GM18907 (cell line): ENCODE measurements at regions not wholly inside any gene's neighbourhood (a gene's known extent, or its start where the extent isn't known, plus 50 kb on each side); places are given as distances from the start of the nearest gene placed in this dataset.
"Not testable (repeated sequence)": the region's sequence is repeated elsewhere in the genome, so short reads cannot be mapped to it uniquely, and the experiment has no call there.

Experiments used
- ATAC-seq: cut with Tn5 transposase; IDR thresholded peaks from one replicate; pipeline ENCODE4 v1.9.1; 2021; ENCODE audit warnings: mild to moderate bottlenecking, moderate library complexity; ENCODE audit not compliant: unreplicated experiment

GRCh38 chr5:169531631-169532030 is 51.9 kb upstream of the SPDL1 start:
- ATAC-seq, result no peak

DNA sequence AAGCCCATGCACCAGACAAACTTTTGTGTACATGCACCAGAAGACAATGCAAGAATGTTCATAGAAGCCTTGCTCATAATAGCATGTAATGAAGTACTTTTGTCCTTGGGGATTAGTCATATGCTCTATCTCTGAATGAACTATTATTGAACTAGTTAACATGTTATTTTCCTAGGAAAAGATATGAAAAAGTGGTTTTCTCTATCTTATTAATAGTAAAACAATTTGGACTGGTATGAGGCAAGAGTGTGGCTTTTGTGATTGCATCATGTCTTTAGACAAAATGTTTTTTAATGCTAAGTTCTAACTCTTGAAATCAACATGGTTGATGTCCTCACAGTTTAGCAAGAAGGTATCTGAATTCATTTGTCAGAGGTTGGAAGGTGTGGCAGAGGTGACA is 55.7 kb upstream of the SPDL1 start:
- no peak for ATAC-seq

DNA sequence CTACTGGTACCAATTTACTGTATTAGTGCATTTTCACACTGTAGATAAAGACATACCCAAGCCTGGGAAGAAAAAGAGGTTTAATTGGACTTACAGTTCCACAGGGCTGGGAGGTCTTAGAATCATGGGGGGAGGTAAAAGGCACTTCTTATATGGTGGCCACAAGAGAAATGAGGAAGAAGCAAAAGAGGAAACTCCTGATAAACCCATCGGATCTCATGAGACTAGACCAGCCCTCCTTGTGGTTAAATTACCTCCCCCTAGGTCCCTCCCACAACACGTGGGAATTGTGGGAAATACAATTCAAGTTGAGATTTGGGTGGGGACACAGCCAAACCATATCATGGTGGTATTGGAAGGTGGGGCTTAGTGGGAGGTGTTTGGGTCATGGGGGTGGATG is 56.5 kb upstream of the SPDL1 start:
- no peak for ATAC-seq

GRCh38 chr5:169522851-169523250 is 60.7 kb upstream of the SPDL1 start:
- no peak for ATAC-seq

DNA sequence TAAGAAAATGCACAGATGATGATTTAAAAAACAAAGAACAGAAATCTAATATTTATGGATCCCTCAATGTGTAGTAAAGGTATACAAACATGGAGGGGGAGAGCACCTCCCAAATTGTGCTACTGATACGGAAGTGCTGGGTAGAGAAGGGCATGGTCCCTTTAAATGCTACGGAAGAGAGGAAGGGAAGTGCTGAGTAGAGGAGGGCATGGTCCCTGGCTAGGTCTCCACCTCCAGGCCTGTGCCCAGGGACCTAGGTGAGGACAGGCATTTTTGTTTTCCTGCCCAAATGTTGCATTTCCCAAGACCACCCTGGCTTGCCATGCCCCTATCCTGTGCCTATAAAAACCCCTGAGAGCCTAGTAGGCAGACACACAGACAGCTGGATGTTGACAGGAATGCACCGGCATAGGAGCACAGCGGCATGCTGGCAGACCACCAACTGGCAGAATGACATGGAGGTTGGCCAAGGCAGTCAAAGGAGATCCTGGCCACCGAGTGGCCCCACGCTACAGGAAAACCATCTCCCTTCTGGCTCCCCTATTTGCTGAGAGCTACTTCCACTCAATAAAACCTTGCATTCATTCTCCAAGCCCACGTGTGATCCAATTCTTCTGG is 62.1 kb upstream of the SPDL1 start:
- no peak for ATAC-seq

GRCh38 chr5:169519358-169519757 is 64.2 kb upstream of the SPDL1 start:
- no peak for ATAC-seq

DNA sequence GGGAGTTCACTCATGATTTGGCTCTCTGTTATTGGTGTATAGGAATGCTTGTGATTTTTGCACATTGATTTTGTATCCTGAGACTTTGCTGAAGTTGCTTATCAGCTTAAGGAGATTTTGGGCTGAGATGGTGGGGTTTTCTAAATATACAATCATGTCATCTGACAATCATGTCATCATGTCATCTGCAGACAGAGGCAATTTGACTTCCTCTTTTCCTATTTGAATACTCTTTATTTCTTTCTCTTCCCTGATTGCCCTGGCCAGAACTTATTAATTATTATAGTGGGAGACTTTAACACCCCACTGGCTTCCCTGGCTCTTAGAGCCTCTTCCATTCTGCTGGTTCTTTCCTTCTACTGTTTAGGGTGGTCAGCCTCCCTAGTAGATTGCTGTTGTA is 64.8 kb upstream of the SPDL1 start:
- not testable (repeated sequence) for ATAC-seq

- no peak for ATAC-seq
Observed at GRCh38 chr5:169512385-169512784, 71.2 kb upstream of the SPDL1 start.

- no peak for ATAC-seq
Observed at GRCh38 chr5:169511708-169512107, 71.9 kb upstream of the SPDL1 start.

GRCh38 chr5:169507051-169507450 is 76.5 kb upstream of the SPDL1 start:
- ATAC-seq, result no peak

DNA sequence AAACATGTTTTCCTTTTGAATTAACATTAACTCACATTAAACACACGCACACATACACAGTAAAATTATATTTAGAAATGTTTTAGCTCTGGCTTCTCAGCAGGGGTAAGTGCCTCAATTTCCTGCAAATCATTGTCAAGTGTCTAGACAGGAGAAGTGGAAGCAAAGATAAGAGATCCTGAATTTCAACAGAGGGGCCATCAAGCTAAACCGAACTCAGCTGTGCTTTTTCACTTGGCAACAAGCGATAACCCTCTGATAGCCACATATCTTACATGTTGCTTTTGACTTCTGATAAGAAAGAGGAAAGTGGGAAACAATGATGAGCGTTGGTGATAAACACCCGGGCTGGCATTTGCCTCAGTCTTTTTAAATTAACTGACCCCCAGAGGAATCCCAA is 79.7 kb upstream of the SPDL1 start:
- no peak for ATAC-seq

- no peak for ATAC-seq
Observed at GRCh38 chr5:169499990-169500505, 83.5 kb upstream of the SPDL1 start.

DNA sequence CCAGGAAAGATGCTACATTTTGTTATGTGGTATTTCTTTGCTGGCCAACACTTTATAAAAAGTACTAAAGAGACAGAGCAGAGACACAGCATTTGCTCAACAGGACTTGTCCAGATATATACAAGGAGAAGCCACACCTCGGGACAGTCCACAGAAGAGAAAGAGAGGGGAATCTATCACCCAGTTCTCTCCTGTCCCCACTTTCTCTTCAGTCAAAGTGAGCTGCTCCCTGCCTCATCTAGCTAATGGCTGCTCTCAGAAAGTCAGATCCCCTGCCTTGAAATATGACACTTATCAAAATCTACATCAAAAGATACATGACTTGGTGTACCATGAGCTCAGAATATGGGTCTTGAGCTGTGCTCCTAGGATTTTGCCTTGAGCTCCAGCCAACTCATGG is 86.7 kb upstream of the SPDL1 start:
- no peak for ATAC-seq

DNA sequence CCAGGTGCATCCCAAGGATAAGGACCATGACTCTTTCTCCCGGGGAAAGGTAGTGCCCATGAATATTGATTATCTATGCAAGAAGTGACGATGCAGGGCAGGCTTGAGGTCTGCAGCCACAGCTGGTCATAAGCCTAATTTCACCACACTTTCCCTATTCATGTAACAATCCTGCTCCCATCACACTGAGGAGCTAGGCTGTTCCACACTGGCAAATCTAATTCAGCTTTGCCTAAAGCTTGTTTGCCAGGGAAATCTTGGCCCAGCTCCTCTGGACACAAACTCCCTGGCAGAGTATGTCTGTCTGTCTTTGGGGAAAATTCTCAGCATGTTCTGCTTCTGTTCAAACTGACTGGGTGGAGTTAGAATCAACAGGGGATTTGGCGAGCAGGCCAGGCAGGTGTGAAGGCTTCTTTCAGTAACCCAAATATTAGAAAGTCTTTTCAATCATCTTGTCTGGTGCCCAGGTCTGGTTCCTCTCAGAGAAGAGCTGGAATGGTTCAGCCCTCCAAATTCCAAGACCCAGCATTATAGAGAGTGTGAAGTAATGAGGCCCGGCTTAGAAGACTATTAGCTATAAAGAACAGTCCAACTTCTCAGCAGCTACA is 88.5 kb upstream of the SPDL1 start:
- ATAC-seq, result no peak

DNA sequence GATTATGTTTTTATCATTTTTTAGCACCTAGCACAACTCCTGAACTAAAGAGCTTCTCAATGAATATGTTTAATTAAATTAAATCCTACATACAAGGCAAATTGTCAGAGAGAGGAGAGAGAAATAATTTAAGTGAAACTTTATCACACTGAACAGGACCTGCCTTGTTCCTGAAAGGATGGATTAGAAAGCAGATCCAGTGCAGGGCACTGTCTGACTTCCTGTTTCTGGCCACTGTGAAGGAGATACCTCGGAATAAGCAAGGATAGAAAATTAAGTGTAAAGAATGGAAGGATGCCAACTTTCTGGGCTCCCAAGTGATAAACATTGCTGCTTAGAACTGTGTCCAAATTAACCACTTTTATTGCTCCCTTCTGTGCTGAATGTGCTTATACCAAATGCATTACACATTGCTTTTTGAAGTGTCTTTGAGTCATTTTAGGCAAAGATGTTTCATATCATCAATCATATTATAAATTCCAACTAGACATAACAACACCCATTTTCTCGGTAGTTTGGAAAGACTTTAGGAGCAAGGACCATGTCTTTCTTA is 89.1 kb upstream of the SPDL1 start:
- ATAC-seq, result no peak

DNA sequence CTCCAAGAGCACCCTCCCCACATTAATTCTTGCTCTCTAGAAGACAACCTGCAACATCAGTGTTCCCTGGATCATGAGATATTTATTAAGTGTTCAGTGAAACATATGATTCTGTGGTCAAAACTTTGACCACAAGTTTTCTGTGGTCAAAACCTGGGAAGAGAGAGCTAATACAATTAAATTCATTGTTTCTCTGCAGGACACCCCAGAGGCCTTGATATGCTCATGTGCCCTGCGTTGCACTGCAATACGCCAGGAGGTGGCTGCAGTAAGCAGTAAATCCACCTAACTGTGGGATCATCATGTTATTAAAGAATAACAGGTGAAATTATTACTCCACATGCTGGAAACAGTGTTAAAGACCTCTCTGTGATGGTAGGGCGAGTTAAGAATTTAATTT is 109.3 kb upstream of the SPDL1 start:
- ATAC-seq, result no peak

- ATAC-seq, result no peak
Observed at GRCh38 chr5:169472544-169472943, 111.0 kb upstream of the SPDL1 start.

- ATAC-seq, result no peak
Observed at GRCh38 chr5:169471021-169471420, 112.6 kb upstream of the SPDL1 start.

DNA sequence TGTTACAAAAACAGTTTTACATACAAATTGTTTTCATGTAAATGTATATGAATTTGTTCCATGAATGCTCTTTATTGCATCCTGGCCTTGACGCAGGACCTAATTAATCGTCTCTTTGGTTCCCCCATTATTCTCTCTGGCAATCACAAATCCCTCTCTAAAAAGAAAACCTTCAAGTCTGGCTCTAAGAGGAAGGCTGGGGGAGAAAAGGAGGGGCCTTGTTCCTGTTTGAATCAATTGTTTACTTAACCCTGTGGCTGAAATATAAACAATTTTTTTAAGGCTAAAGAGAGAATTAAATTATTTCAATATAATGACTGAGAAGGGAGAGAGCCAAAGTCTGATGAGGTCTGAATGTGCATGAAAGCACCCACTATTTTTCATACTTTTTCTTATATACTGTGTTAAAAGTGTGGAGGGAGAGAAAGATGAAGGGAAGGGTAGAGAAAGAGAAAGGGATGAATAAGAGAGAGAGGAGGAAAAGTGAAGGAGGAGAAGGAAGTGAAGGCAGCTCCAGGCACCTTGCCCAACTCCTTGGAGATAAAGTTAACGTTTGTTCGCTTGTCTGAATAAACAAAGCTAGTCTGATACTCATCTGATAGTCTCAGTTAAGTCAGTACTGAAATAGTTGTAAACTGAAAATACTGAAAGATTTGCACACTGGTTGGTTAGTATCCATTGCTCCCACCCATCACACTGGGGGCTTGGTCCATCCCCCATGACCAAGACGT is 116.4 kb upstream of the SPDL1 start:
- no peak for ATAC-seq

- ATAC-seq, result no peak
Observed at GRCh38 chr5:169460896-169461295, 122.7 kb upstream of the SPDL1 start.

GRCh38 chr5:169460123-169460522 is 123.5 kb upstream of the SPDL1 start:
- ATAC-seq, result no peak

DNA sequence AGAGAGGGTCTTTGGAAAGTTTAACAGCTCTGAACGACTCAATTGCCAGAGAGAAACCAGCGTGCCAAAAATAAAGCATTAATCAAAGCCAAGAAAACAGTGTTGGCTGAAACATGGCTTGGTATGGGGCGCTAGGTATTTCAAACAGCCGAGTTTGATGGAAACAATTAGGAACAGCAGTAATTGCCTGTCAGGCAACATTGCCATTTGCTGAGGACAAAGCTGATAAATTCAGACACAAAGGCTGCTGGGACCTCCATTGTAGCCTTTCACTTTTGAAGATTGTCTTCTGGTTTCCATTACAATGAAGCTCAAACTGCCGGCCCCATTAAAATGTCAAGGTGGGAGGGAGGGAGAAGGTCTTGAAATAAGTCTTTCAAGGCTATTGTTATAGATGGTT is 125.4 kb upstream of the SPDL1 start:
- no peak for ATAC-seq
